ENCODE measurements at regions not wholly inside any gene's neighbourhood (a gene's known extent, or its start where the extent isn't known, plus 50 kb on each side); places are given as distances from the start of the nearest gene placed in this dataset.
"Not testable (repeated sequence)": the region's sequence is repeated elsewhere in the genome, so short reads cannot be mapped to it uniquely, and the experiment has no call there.

- no peak for TF ChIP-seq CTCF (IDR thresholded peaks at IDR 0.05; ENCODE audit: insufficient read depth, low read length)
- no peak for DNase-seq (ENCODE audit: low read depth)
- H3K4me3 ChIP-seq (ENCODE audit: low read depth, low read length) = no peak overlapping the region
Measured at GRCh38 chr3:34668915-34669314, 870.5 kb downstream of the PDCD6IP start.

GRCh38 chr3:34669490-34669889 is 871.1 kb downstream of the PDCD6IP start:
- DNase-seq (ENCODE audit: low read depth) = no peak
- no peak overlapping the region for H3K4me3 ChIP-seq (ENCODE audit: low read depth, low read length)
- no peak for TF ChIP-seq CTCF (IDR thresholded peaks at IDR 0.05; ENCODE audit: insufficient read depth, low read length)

- DNase-seq (ENCODE audit: low read depth) = no peak
- TF ChIP-seq CTCF (IDR thresholded peaks at IDR 0.05; ENCODE audit: insufficient read depth, low read length) = no peak
Measured at GRCh38 chr3:34675383-34676120, 877.1 kb downstream of the PDCD6IP start.

GRCh38 chr3:34676436-34676835 is 878.0 kb downstream of the PDCD6IP start:
- TF ChIP-seq CTCF (IDR thresholded peaks at IDR 0.05; ENCODE audit: insufficient read depth, low read length) = no peak
- DNase-seq (ENCODE audit: low read depth) = no peak
- H3K4me3 ChIP-seq (ENCODE audit: low read depth, low read length) = no peak overlapping the region

More at GRCh38 chr3:34675383-34676120, 877.1 kb downstream of the PDCD6IP start:
- no peak overlapping the region for H3K4me3 ChIP-seq (ENCODE audit: low read depth, low read length)

GRCh38 chr3:34678575-34678974 is 880.1 kb downstream of the PDCD6IP start:
- DNase-seq (ENCODE audit: low read depth) = no peak
- TF ChIP-seq CTCF (IDR thresholded peaks at IDR 0.05; ENCODE audit: insufficient read depth, low read length) = no peak
- H3K4me3 ChIP-seq (ENCODE audit: low read depth, low read length) = no peak overlapping the region

- not testable (repeated sequence) for DNase-seq (ENCODE audit: low read depth); H3K4me3 ChIP-seq (ENCODE audit: low read depth, low read length)
Measured at GRCh38 chr3:34679055-34679454, 880.6 kb downstream of the PDCD6IP start.

GRCh38 chr3:34683851-34684250 is 885.4 kb downstream of the PDCD6IP start:
- peak; percentile 63 for DNase-seq (ENCODE audit: low read depth)
- TF ChIP-seq CTCF (IDR thresholded peaks at IDR 0.05; ENCODE audit: insufficient read depth, low read length) = peak; percentile 68
- no peak overlapping the region for H3K4me3 ChIP-seq (ENCODE audit: low read depth, low read length)
